DND-41 (cell line): ENCODE measurements at regions not wholly inside any gene's neighbourhood (a gene's known extent, or its start where the extent isn't known, plus 50 kb on each side); places are given as distances from the start of the nearest gene placed in this dataset.

Experiments
- ATAC-seq: fragments of 200-7000 bp; cut with Tn5 transposase; 3 replicates; pipeline ENCODE4 v1.9.1; 2021; ENCODE audit warnings: low read depth; ENCODE audit not compliant: insufficient read depth
- DNase-seq: peaks from one replicate; pipeline ENCODE4 v3.0.0-alpha.2; 2020
- H2AFZ ChIP-seq: 2 replicates; pipeline ENCODE4 v1.6.0; 2012; ENCODE audit warnings: low read depth, low read length
- H3K27ac ChIP-seq: 2 replicates; pipeline ENCODE4 v1.5.1; 2012; ENCODE audit warnings: low read length, inconsistent platforms
- H3K27me3 ChIP-seq: fragments of 200-600 bp; sonication (generic); 2 replicates; pipeline ENCODE4 v1.6.0; 2012; ENCODE audit warnings: low read length, mild to moderate bottlenecking, inconsistent platforms; ENCODE audit not compliant: insufficient read depth, poor library complexity
- H3K36me3 ChIP-seq: 2 replicates; pipeline ENCODE4 v1.5.1; 2012; ENCODE audit warnings: low read length, inconsistent platforms; ENCODE audit not compliant: insufficient read depth
- H3K4me1 ChIP-seq: 2 replicates; pipeline ENCODE4 v1.5.1; 2012; ENCODE audit warnings: mild to moderate bottlenecking, low read length; ENCODE audit not compliant: insufficient read depth
- H3K4me2 ChIP-seq: 2 replicates; pipeline ENCODE4 v1.6.0; 2012; ENCODE audit warnings: mild to moderate bottlenecking, moderate library complexity, low read length, inconsistent platforms; ENCODE audit not compliant: insufficient read depth
- H3K4me3 ChIP-seq, 2 experiments: fragments of 200-600 bp in 1 of 2; shearing (Covaris generic) in 1 of 2; 2 replicates each; pipeline ENCODE4 v1.5.1; 2012 to 2016; ENCODE audit warnings: inconsistent platforms in 2 of 2, low read length in 2 of 2, mild to moderate bottlenecking in 2 of 2, low read depth in 1 of 2, moderate library complexity in 1 of 2
- H3K79me2 ChIP-seq: 2 replicates; pipeline ENCODE4 v1.6.0; 2012; ENCODE audit warnings: low read length, inconsistent platforms; ENCODE audit not compliant: insufficient read depth
- H3K9ac ChIP-seq: 2 replicates; pipeline ENCODE4 v1.6.0; 2012; ENCODE audit warnings: low read depth, mild to moderate bottlenecking, inconsistent platforms, low read length, moderate library complexity
- H3K9me3 ChIP-seq: 2 replicates; pipeline ENCODE4 v1.5.1; 2012; ENCODE audit warnings: low read length, moderate library complexity, mild to moderate bottlenecking, inconsistent platforms; ENCODE audit not compliant: insufficient read depth, severe bottlenecking
- H4K20me1 ChIP-seq: 2 replicates; pipeline ENCODE4 v1.6.0; 2012; ENCODE audit warnings: low read length; ENCODE audit not compliant: insufficient read depth
- EZH2 ChIP-seq: IDR thresholded peaks from 3 replicates; pipeline ENCODE4 v1.6.1; 2012; ENCODE audit warnings: borderline replicate concordance, low read depth, mild to moderate bottlenecking, moderate library complexity, low read length, inconsistent platforms; ENCODE audit not compliant: severe bottlenecking
- TF ChIP-seq, protein P1 (sequence below): IDR thresholded peaks from 2 replicates; pipeline ENCODE4 v1.5.1; 2012; ENCODE audit warnings: borderline replicate concordance, low read length, moderate library complexity, mild to moderate bottlenecking; ENCODE audit not compliant: poor library complexity, severe bottlenecking; ENCODE audit errors: extremely low read depth

DNA sequence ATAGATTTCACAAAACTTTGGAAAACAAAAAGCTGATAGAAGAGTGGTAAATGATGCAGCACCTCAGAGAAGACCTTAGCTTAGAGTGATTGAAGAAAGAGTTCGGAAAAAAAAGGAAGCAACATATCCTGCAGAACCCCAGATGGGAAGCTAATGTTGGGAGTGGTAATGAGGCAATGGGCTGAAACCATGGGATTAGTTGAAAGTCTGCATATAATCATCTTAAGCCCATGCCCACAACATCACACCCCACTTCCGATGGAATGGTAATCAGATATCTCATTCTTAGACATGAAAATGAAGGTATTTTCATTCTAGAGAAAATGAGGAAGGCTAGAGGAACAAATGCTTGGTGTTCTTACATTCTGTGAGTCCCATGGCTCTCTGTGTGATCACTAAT, 146.3 kb upstream of the ADAMTS3 start:
- no peak for DNase-seq
- H3K4me1 ChIP-seq = no peaks in the 10 kb centered on the region
- no peak for TF ChIP-seq EZH2
- TF ChIP-seq, protein P1, sequence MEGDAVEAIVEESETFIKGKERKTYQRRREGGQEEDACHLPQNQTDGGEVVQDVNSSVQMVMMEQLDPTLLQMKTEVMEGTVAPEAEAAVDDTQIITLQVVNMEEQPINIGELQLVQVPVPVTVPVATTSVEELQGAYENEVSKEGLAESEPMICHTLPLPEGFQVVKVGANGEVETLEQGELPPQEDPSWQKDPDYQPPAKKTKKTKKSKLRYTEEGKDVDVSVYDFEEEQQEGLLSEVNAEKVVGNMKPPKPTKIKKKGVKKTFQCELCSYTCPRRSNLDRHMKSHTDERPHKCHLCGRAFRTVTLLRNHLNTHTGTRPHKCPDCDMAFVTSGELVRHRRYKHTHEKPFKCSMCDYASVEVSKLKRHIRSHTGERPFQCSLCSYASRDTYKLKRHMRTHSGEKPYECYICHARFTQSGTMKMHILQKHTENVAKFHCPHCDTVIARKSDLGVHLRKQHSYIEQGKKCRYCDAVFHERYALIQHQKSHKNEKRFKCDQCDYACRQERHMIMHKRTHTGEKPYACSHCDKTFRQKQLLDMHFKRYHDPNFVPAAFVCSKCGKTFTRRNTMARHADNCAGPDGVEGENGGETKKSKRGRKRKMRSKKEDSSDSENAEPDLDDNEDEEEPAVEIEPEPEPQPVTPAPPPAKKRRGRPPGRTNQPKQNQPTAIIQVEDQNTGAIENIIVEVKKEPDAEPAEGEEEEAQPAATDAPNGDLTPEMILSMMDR = no peak
- H3K27ac ChIP-seq = no peak overlapping the region
- H3K79me2 ChIP-seq = no peaks in the 10 kb centered on the region
- H4K20me1 ChIP-seq = no peaks in the 10 kb centered on the region
- H3K4me2 ChIP-seq = no peak overlapping the region
- H3K27me3 ChIP-seq = no peaks in the 10 kb centered on the region
- H3K4me3 ChIP-seq = no peak overlapping the region
- no peaks in the 10 kb centered on the region for H3K9me3 ChIP-seq
- H2AFZ ChIP-seq = no peak overlapping the region
- no peak overlapping the region for H3K9ac ChIP-seq
- no peaks in the 10 kb centered on the region for H3K36me3 ChIP-seq
- no peak for ATAC-seq

DNA sequence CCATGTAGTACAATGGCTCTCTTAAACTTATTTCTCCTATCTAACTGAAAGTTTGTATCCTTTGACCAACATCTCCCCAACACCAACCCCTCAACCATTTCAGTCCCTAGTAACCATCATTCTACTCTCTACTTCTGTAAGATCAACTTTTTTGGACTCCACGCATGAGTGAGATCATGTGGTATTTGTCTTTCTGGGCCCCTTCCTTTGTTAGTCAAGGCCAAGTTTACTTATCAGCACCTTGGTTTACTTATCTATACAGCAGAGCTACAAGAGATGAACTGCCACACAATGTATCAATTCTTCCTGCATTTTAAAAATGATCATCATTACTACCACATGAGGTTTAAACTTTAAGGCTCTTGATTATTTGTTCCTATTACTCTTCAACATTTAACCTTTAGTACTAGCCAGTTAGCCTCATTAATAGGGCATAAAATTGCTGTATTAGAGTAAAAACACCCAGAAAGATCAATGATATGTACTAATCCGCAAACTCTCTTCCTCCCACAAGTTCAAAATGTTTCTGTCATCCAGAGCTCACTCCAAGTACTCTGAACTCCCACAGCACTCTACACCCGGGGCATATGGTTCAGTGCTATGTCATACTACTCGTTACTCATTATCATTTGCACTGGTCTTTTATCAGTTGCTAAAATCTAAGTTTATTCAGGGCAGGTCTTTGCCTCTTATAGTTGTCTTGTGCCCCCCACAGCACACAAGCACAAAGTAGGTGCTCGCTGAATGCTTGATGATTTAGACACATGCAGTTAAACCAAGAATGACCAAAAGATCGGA, 145.7 kb upstream of the ADAMTS3 start:
- DNase-seq (no peak), ATAC-seq (no peak)
- TF ChIP-seq, protein P1 = no peak
- no peak for TF ChIP-seq EZH2
- no peak overlapping the region for H3K9ac ChIP-seq
- no peaks in the 10 kb centered on the region for H3K9me3 ChIP-seq
- H3K4me3 ChIP-seq = no peak overlapping the region
- no peaks in the 10 kb centered on the region for H3K27me3 ChIP-seq
- H4K20me1 ChIP-seq = no peaks in the 10 kb centered on the region
- no peak overlapping the region for H2AFZ ChIP-seq
- H3K36me3 ChIP-seq = no peaks in the 10 kb centered on the region
- no peak overlapping the region for H3K27ac ChIP-seq
- no peaks in the 10 kb centered on the region for H3K79me2 ChIP-seq
- no peaks in the 10 kb centered on the region for H3K4me1 ChIP-seq
- no peak overlapping the region for H3K4me2 ChIP-seq

GRCh38 chr4:72712997-72713396, 144.0 kb upstream of the ADAMTS3 start:
- Histone ChIP-seq H2AFZ (no peak overlapping the region), H4K20me1 (no peaks in the 10 kb centered on the region), H3K9me3 (no peaks in the 10 kb centered on the region), H3K27ac (no peak overlapping the region), H3K79me2 (no peaks in the 10 kb centered on the region), H3K4me2 (no peak overlapping the region), H3K4me1 (no peaks in the 10 kb centered on the region), H3K9ac (no peak overlapping the region), H3K36me3 (no peaks in the 10 kb centered on the region), H3K4me3 (no peak overlapping the region), H3K27me3 (no peaks in the 10 kb centered on the region)
- DNase-seq (no peak), ATAC-seq (no peak)
- TF ChIP-seq, protein P1 = no peak
- TF ChIP-seq EZH2 = no peak

GRCh38 chr4:72709475-72709874, 140.5 kb upstream of the ADAMTS3 start:
- no peak for TF ChIP-seq EZH2
- TF ChIP-seq, protein P1 = no peak
- no peaks in the 10 kb centered on the region for H3K27me3 ChIP-seq
- no peaks in the 10 kb centered on the region for H3K9me3 ChIP-seq
- H3K9ac ChIP-seq = no peak overlapping the region
- no peak overlapping the region for H3K4me3 ChIP-seq
- H3K79me2 ChIP-seq = no peaks in the 10 kb centered on the region
- no peaks in the 10 kb centered on the region for H3K36me3 ChIP-seq
- no peak overlapping the region for H3K27ac ChIP-seq
- H3K4me2 ChIP-seq = no peak overlapping the region
- no peaks in the 10 kb centered on the region for H4K20me1 ChIP-seq
- DNase-seq (no peak), ATAC-seq (no peak)
- no peak overlapping the region for H2AFZ ChIP-seq
- H3K4me1 ChIP-seq = no peaks in the 10 kb centered on the region
